K562 (cell line): ENCODE measurements at regions not wholly inside any gene's neighbourhood (a gene's known extent, or its start where the extent isn't known, plus 50 kb on each side); places are given as distances from the start of the nearest gene placed in this dataset.

Source experiments
- ATAC-seq: fragments of 200-7000 bp; cut with Tn5 transposase; 3 replicates; pipeline ENCODE4 v1.9.1; 2020; ENCODE audit warnings: moderate library complexity
- BruUV-seq: library from RNA; stranded (reverse); fragments of 400-500 nt; replicated peaks from 2 replicates; lab custom pipeline; 2021; lab: Mats Ljungman, UMichigan
- CTCF ChIA-PET: fragments of 300-600 bp; formaldehyde crosslinking; extraction: SDS; loops from one replicate; lab custom pipeline; 2021; ENCODE audit warnings: low intra/inter-chr PET ratio; lab: Yijun Ruan, JAX
- POLR2A ChIA-PET: fragments of 300-600, 350-650 bp; sonication (Branson Sonifier 250); formaldehyde crosslinking; extraction: SDS; loops from one replicate; lab custom pipeline; 2021; ENCODE audit warnings: antibody characterized with exemption, inconsistent platforms; lab: Yijun Ruan, JAX
- DNase-seq, 4 experiments: peaks; one replicate each; pipeline versions ENCODE4 v3.0.0 to v3.0.0-alpha.2; 2011 to 2018; ENCODE audit warnings: low spot score in 3 of 4, mixed read lengths in 3 of 4; ENCODE audit errors: extremely low read depth in 1 of 4
- FAIRE-seq: peaks from 2 replicates; lab custom pipeline; 2011; peaks lifted over from hg19 to GRCh38; lab: Jason Lieb, UNC
- H2AFZ ChIP-seq: 2 replicates; pipeline ENCODE4 v1.6.0; 2011; ENCODE audit warnings: low read depth, low read length, control low read depth, inconsistent platforms
- H3K27ac ChIP-seq: fragments of 200-600 bp; 3 replicates; pipeline ENCODE4 v1.8.0; 2011; ENCODE audit warnings: low read depth, mild to moderate bottlenecking, control low read depth, inconsistent platforms, low read length, moderate library complexity, mixed read lengths; ENCODE audit errors: extremely low read depth
- H3K27me3 ChIP-seq, 2 experiments: fragments of 300-600 bp in 1 of 2; 2 replicates in 1 of 2; 3 replicates in 1 of 2; pipeline versions ENCODE4 v1.6.0 to v1.8.0; 2011; ENCODE audit warnings: inconsistent platforms in 2 of 2, low read length in 2 of 2, mild to moderate bottlenecking in 1 of 2, mixed read lengths in 1 of 2, moderate library complexity in 1 of 2; ENCODE audit not compliant: control insufficient read depth in 2 of 2, insufficient read depth in 2 of 2
- H3K36me3 ChIP-seq: fragments of 300-600 bp; 3 replicates; pipeline ENCODE4 v1.8.0; 2011; ENCODE audit warnings: mild to moderate bottlenecking, low read length, inconsistent platforms; ENCODE audit not compliant: control insufficient read depth, insufficient read depth
- H3K4me1 ChIP-seq, 2 experiments: fragments of 200-600 bp in 1 of 2; replicated peaks in 1 of 2; 2 replicates in 1 of 2; 3 replicates in 1 of 2; pipeline versions ENCODE4 v1.5.1 to v1.8.0; 2011; ENCODE audit warnings: inconsistent platforms in 2 of 2, low read length in 2 of 2, mild to moderate bottlenecking in 1 of 2, mixed read lengths in 1 of 2, moderate library complexity in 1 of 2; ENCODE audit not compliant: control insufficient read depth in 2 of 2, insufficient read depth in 2 of 2
- H3K4me2 ChIP-seq: 2 replicates; pipeline ENCODE4 v1.6.1; 2011; ENCODE audit warnings: low read length, control low read depth, inconsistent platforms, mixed read lengths; ENCODE audit not compliant: insufficient read depth
- H3K4me3 ChIP-seq: fragments of 200-600 bp; sonication (generic), shearing (Covaris generic); 2 replicates; pipeline ENCODE4 v1.5.1; 2016; ENCODE audit warnings: control low read depth, inconsistent platforms
- H3K79me2 ChIP-seq: fragments of 200-600 bp; 3 replicates; pipeline ENCODE4 v1.8.0; 2011; ENCODE audit warnings: low read length, inconsistent platforms; ENCODE audit not compliant: control insufficient read depth, insufficient read depth
- H3K9ac ChIP-seq, 2 experiments: 2 replicates each; pipeline versions ENCODE4 v1.6.0 to v1.6.1; 2011; ENCODE audit warnings: low read depth in 2 of 2, low read length in 2 of 2, control low read depth in 1 of 2, inconsistent platforms in 1 of 2, mild to moderate bottlenecking in 1 of 2, mixed read lengths in 1 of 2; ENCODE audit not compliant: insufficient read depth in 1 of 2
- H3K9me1 ChIP-seq: one replicate; pipeline ENCODE4 v1.6.0; 2011; ENCODE audit warnings: inconsistent platforms, mild to moderate bottlenecking, low read length, moderate library complexity; ENCODE audit not compliant: control insufficient read depth, insufficient read depth
- H3K9me3 ChIP-seq: replicated peaks from 2 replicates; pipeline ENCODE4 v1.5.1; 2011; ENCODE audit warnings: low read depth, low read length, inconsistent platforms; ENCODE audit not compliant: control insufficient read depth, insufficient read depth
- H4K20me1 ChIP-seq: replicated peaks from 2 replicates; pipeline ENCODE4 v1.6.1; 2011; ENCODE audit warnings: low read length, inconsistent platforms, mixed read lengths; ENCODE audit not compliant: control insufficient read depth, insufficient read depth
- EP300 ChIP-seq: IDR thresholded peaks from 2 replicates; pipeline ENCODE4 v1.6.1; 2012; ENCODE audit warnings: low read length, improper control_type of control experiment
- HMGN3 ChIP-seq: IDR thresholded peaks from 2 replicates; pipeline ENCODE4 v1.6.1; 2011; ENCODE audit warnings: borderline replicate concordance, low read depth, mild to moderate bottlenecking, mixed read lengths, low read length; ENCODE audit not compliant: insufficient read length; ENCODE audit errors: extremely low read depth
- SRSF1 ChIP-seq: fragments of 200-400 bp; formaldehyde crosslinking; IDR thresholded peaks from 2 replicates; pipeline ENCODE4 v1.6.1; 2017; ENCODE audit warnings: mild to moderate bottlenecking, low read depth, low read length, moderate library complexity
- ZNF324 ChIP-seq: fragments of 250-450 bp; sonication (Bioruptor Pico); IDR thresholded peaks from 2 replicates; pipeline ENCODE4 v1.4.0; 2020; ENCODE audit warnings: mild to moderate bottlenecking
- ZNF57 ChIP-seq: fragments of 450-650 bp; formaldehyde crosslinking; IDR thresholded peaks from 2 replicates; pipeline ENCODE4 v1.4.0; 2020; ENCODE audit warnings: mild to moderate bottlenecking, moderate library complexity
- WGBS: fragments of 100-300 bp; shearing (Covaris generic); methylation state at CpG from one replicate; pipeline ENCODE4 v1.1.6; 2016; ENCODE audit warnings: low coverage, mixed read lengths; ENCODE audit not compliant: insufficient coverage; ENCODE audit errors: missing lambda C conversion rate; 5-methylcytosine and 5-hydroxymethylcytosine counted together
- in situ Hi-C: fragments of 300-500 bp; cut with MboI; formaldehyde crosslinking; loops from 4 replicates; pipeline ENCODE4 v1.15.0; 2018; ENCODE audit warnings: inconsistent platforms, mixed read lengths
- intact Hi-C: fragments of 100-400 bp; cut with micrococcal nuclease; formaldehyde crosslinking; loops from 2 replicates; pipeline ENCODE4 v1.14.2; 2022
- TF ChIP-seq, protein P1 (sequence below), 2 experiments: fragments of 450-650 bp; IDR thresholded peaks; 2 replicates each; pipeline ENCODE4 v1.6.1; 2016; ENCODE audit warnings: mild to moderate bottlenecking in 2 of 2, borderline replicate concordance in 1 of 2, low read depth in 1 of 2, moderate library complexity in 1 of 2

DNA sequence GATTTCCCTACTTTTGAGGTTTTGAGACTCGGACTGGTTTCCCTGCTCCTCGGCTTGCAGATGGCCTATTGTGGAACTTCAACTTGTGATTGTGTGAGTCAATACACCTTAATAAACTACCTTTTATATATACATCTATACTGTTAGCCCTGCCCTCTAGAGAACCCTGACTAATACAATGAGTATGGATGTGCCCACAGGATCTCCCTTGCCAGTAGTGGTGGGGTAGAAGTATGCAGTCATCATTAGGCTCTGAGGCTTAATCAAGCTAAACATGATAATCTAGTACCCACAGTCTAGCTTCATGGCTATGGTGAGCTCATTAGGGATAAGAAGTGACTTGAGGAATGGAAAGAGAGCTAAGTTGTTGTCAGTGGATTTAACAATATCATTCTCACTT, 412.8 kb upstream of the PTGER4 start:
- Histone ChIP-seq H3K27ac (no peak overlapping the region), H3K9me3 (no peaks in the 10 kb centered on the region), H3K9me1 (no peaks in the 10 kb centered on the region), H3K4me2 (no peak overlapping the region), H3K4me3 (no peak overlapping the region), H3K36me3 (no peaks in the 10 kb centered on the region), H4K20me1 (no peaks in the 10 kb centered on the region), H3K4me1 (no peaks in the 10 kb centered on the region), H3K79me2 (no peaks in the 10 kb centered on the region), H3K9ac (no peak overlapping the region), H3K27me3 (no peaks in the 10 kb centered on the region), H2AFZ (no peak overlapping the region)
- CTCF ChIA-PET = no interaction called here
- in situ Hi-C loops (no loop called here), intact Hi-C loops (no loop called here)
- POLR2A ChIA-PET = interaction anchor here (0.6 kb wide), 1 partner anchor 824 kb away, joined by 3 read pairs; no protein-coding TSS in a partner anchor
- no TSS peak for BruUV-seq
- FAIRE-seq (no peak), DNase-seq (no peak), ATAC-seq (no peak)
- WGBS = 0% methylated on average over 2 of the region's 2 CpGs
- no peak for TF ChIP-seq ZNF324
- TF ChIP-seq, protein P1, sequence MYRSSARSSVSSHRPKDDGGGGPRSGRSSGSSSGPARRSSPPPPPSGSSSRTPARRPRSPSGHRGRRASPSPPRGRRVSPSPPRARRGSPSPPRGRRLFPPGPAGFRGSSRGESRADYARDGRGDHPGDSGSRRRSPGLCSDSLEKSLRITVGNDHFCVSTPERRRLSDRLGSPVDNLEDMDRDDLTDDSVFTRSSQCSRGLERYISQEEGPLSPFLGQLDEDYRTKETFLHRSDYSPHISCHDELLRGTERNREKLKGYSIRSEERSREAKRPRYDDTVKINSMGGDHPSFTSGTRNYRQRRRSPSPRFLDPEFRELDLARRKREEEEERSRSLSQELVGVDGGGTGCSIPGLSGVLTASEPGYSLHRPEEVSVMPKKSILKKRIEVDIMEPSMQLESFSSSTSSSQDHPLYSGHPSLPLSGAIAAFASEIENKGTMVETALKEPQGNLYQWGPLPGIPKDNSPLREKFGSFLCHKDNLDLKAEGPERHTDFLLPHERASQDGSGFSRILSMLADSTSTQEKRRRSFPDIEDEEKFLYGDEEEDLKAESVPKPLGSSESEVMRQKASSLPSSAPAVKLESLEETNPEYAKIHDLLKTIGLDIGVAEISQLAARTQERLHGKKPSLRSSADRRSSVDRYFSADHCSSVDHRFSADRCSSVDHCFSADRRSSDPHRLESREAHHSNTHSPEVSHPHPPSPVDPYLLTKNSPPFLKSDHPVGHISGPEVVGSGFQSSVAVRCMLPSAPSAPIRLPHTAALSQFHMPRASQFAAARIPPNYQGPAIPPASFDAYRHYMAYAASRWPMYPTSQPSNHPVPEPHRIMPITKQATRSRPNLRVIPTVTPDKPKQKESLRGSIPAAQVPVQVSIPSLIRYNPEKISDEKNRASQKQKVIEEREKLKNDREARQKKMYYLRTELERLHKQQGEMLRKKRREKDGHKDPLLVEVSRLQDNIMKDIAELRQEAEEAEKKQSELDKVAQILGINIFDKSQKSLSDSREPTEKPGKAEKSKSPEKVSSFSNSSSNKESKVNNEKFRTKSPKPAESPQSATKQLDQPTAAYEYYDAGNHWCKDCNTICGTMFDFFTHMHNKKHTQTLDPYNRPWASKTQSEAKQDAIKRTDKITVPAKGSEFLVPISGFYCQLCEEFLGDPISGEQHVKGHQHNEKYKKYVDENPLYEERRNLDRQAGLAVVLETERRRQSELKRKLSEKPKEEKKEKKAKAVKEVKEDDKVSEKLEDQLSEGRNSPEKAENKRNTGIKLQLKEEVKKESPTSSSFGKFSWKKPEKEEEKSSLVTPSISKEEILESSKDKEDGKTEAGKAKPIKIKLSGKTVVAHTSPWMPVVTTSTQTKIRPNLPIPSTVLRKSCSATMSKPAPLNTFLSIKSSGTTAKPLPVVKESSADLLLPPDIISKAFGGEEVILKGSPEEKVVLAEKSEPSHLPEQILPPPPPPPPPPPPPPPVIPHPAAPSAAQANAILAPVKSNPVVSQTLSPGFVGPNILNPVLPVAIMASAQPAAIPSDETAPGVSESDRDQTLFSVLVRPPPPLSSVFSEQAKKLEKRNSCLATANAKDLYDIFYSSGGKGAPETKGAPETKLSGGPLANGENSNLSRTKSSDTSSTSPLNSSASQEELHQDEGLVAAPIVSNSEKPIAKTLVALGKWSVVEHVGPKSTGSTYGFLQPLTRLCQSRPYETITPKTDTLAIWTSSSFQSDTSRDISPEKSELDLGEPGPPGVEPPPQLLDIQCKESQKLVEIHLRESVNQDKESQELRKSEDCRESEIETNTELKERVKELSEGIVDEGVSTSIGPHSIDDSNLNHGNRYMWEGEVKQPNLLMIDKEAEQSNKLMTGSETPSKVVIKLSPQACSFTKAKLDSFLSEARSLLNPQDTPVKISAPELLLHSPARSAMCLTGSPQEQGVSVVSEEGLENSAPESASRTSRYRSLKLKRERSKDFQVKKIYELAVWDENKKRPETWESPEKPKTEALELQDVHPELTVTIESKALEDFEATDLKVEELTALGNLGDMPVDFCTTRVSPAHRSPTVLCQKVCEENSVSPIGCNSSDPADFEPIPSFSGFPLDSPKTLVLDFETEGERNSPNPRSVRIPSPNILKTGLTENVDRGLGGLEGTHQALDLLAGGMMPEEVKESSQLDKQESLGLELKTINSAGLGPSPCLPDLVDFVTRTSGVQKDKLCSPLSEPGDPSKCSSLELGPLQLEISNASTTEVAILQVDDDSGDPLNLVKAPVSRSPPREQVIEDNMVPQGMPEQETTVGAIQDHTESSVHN (IDR thresholded peaks at IDR 0.05; ENCODE audit: borderline replicate concordance in 1 of 2, low read depth in 1 of 2) = no peak
- TF ChIP-seq ZNF57 = no peak
- TF ChIP-seq EP300 = no peak
- TF ChIP-seq SRSF1 = no peak
- no peak for TF ChIP-seq HMGN3
